SIG-M5 treated with dmso at 0.1 percent for 504 hours (cell line): ENCODE measurements at regions not wholly inside any gene's neighbourhood (a gene's known extent, or its start where the extent isn't known, plus 50 kb on each side); places are given as distances from the start of the nearest gene placed in this dataset.
"Not testable (repeated sequence)": the region's sequence is repeated elsewhere in the genome, so short reads cannot be mapped to it uniquely, and the experiment has no call there.

ENCODE experiments used
- DNase-seq: peaks from one replicate; lab custom pipeline; 2025; ENCODE audit not compliant: unreplicated experiment; lab: John Stamatoyannopoulos, UW

GRCh38 chr18:60319129-60319528 lies 53.4 kb downstream of the MC4R start:
- DNase-seq, result no peak

GRCh38 chr18:60311676-60312360 lies 60.8 kb downstream of the MC4R start:
- DNase-seq, result no peak

GRCh38 chr18:60295674-60296073 lies 76.9 kb downstream of the MC4R start:
- DNase-seq, result no peak

GRCh38 chr18:60292186-60292585 lies 80.4 kb downstream of the MC4R start:
- DNase-seq, result no peak

- DNase-seq, result no peak
Measured at GRCh38 chr18:60279391-60279790, 93.2 kb downstream of the MC4R start.

GRCh38 chr18:60277855-60278480 lies 94.6 kb downstream of the MC4R start:
- no peak for DNase-seq

- DNase-seq, result no peak
Measured at GRCh38 chr18:60267391-60268058, 105.0 kb downstream of the MC4R start.

- DNase-seq, result no peak
Measured at GRCh38 chr18:60266558-60266957, 106.0 kb downstream of the MC4R start.

- peak; percentile 2 for DNase-seq
Measured at GRCh38 chr18:60259052-60259681, 113.4 kb downstream of the MC4R start.

GRCh38 chr18:60249388-60249787 lies 123.2 kb downstream of the MC4R start:
- no peak for DNase-seq

- DNase-seq, result no peak
Measured at GRCh38 chr18:60248336-60249330, 123.9 kb downstream of the MC4R start.

GRCh38 chr18:60247103-60247502 lies 125.5 kb downstream of the MC4R start:
- no peak for DNase-seq

GRCh38 chr18:60246606-60247005 lies 126.0 kb downstream of the MC4R start:
- DNase-seq, result no peak

GRCh38 chr18:60245096-60245495 lies 127.5 kb downstream of the MC4R start:
- DNase-seq, result no peak

- not testable (repeated sequence) for DNase-seq
Measured at GRCh38 chr18:60239024-60239710, 133.4 kb downstream of the MC4R start.

- no peak for DNase-seq
Measured at GRCh38 chr18:60235164-60235563, 137.4 kb downstream of the MC4R start.

GRCh38 chr18:60232541-60232940 lies 140.0 kb downstream of the MC4R start:
- DNase-seq, result no peak

- DNase-seq, result no peak
Measured at GRCh38 chr18:60228609-60229595, 143.7 kb downstream of the MC4R start.

- DNase-seq, result no peak
Measured at GRCh38 chr18:60215432-60215831, 157.1 kb downstream of the MC4R start.
